Stomach (tissue), 4 donors: ENCODE measurements at regions not wholly inside any gene's neighbourhood (a gene's known extent, or its start where the extent isn't known, plus 50 kb on each side); places are given as distances from the start of the nearest gene placed in this dataset.

Experiments
- CTCF ChIP-seq, 7 experiments: fragments of 450-650 bp in 4 of 7; fragments of 200-600 bp in 3 of 7; sonication (generic) in 3 of 7; IDR thresholded peaks; one replicate each; pipeline ENCODE4 v1.5.1; 2016 to 2019; ENCODE audit warnings: antibody characterized with exemption in 7 of 7, control low read depth in 2 of 7, mild to moderate bottlenecking in 1 of 7
- POLR2A ChIP-seq, 4 donors: fragments of 450-650 bp; IDR thresholded peaks; one replicate each; pipeline ENCODE4 v1.6.1; 2016; ENCODE audit warnings: antibody characterized with exemption in 4 of 4, control low read depth in 2 of 4, mild to moderate bottlenecking in 1 of 4, moderate library complexity in 1 of 4

GRCh38 chr11:64503186-64503753, 52.5 kb upstream of the SLC22A11 start:
- TF ChIP-seq CTCF (IDR thresholded peaks at IDR 0.05) (no peak), POLR2A (IDR thresholded peaks at IDR 0.05) (no peak)
